Activated naive CD4-positive, alpha-beta T cell treated with anti-CD3 and anti-CD28 coated beads, Interleukin-2, amount 10 ng/mL, durations not matched to agents 7 days and 5 days (primary cell): ENCODE measurements at regions not wholly inside any gene's neighbourhood (a gene's known extent, or its start where the extent isn't known, plus 50 kb on each side); places are given as distances from the start of the nearest gene placed in this dataset.

Experiments
- CTCF ChIA-PET: fragments of 350-600 bp; sonication (Branson Sonifier 250); formaldehyde crosslinking; loops from one replicate; lab custom pipeline; 2021; ENCODE audit warnings: antibody characterized with exemption; lab: Charles Lee
- DNase-seq: peaks from one replicate; pipeline ENCODE4 v3.0.0-alpha.2; 2020
- H3K27ac Mint-ChIP-seq: one replicate; pipeline ENCODE4 v1.8.0; 2021; ENCODE audit warnings: mild to moderate bottlenecking, moderate library complexity, mixed read lengths
- H3K27me3 Mint-ChIP-seq: one replicate; pipeline ENCODE4 v1.8.0; 2021; ENCODE audit warnings: mild to moderate bottlenecking, mixed read lengths
- H3K36me3 Mint-ChIP-seq: one replicate; pipeline ENCODE4 v1.8.0; 2021; ENCODE audit warnings: mixed read lengths
- H3K4me1 Mint-ChIP-seq: one replicate; pipeline ENCODE4 v1.8.0; 2021; ENCODE audit warnings: mixed read lengths
- H3K4me3 Mint-ChIP-seq: one replicate; pipeline ENCODE4 v1.8.0; 2021; ENCODE audit warnings: mild to moderate bottlenecking, moderate library complexity, mixed read lengths
- H3K9me3 Mint-ChIP-seq: one replicate; pipeline ENCODE4 v1.8.0; 2021; ENCODE audit warnings: mixed read lengths

GRCh38 chr1:222240536-222241181 is 307.2 kb downstream of the HHIPL2 start:
- Mint-ChIP-seq H3K36me3 (no peaks in the 10 kb centered on the region), H3K27ac (no peak overlapping the region), H3K27me3 (no peaks in the 10 kb centered on the region), H3K4me3 (no peak overlapping the region), H3K4me1 (no peaks in the 10 kb centered on the region), H3K9me3 (no peaks in the 10 kb centered on the region)
- no peak for DNase-seq
- CTCF ChIA-PET, result no interaction called here

DNA sequence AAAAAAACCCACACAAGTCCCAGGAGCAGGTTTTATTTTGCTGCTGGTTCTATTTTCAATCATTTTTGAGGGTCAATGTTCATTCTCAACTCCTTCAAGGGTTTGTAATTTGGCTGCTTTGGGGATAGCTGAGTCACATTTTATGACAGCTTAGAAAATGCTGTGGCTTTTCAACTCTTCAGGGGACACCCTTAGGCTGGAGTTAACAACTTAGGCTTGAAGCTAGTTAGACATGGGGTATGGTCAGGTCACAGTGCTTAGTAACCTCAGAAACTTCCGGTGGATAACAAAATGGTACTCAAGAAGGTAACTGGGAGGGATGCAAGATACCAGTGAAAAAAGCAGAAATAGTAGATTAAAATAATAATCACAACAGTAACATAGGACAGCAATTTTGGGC is 308.8 kb downstream of the HHIPL2 start:
- H3K36me3 Mint-ChIP-seq, result no peaks in the 10 kb centered on the region
- CTCF ChIA-PET, result interaction anchor here (0.6 kb wide), 1 partner anchor 30 kb away, joined by 3 read pairs; no protein-coding TSS in a partner anchor
- DNase-seq, result no peak
- no peaks in the 10 kb centered on the region for H3K9me3 Mint-ChIP-seq
- no peak overlapping the region for H3K4me3 Mint-ChIP-seq
- no peak overlapping the region for H3K27ac Mint-ChIP-seq
- no peaks in the 10 kb centered on the region for H3K27me3 Mint-ChIP-seq
- H3K4me1 Mint-ChIP-seq, result no peaks in the 10 kb centered on the region

DNA sequence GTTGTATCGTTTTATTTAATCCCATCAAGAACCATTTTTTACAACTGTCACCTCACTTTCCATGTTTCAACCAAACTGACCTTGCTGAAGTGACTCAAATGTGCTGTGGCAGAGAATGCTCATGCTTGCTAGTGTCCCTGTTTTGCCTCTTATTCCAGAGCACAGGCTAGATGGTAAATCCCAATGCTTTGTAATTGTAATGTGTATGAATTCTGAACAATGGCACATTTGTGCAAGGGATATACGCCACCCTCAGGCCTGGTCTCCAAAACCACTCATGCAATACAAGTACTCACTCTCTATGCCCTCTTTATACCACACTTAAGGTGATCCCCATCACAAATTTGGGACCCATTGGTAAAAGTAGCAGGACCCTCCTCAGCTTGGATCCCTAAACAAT is 313.6 kb downstream of the HHIPL2 start:
- no peak overlapping the region for H3K27ac Mint-ChIP-seq
- H3K4me3 Mint-ChIP-seq, result no peak overlapping the region
- H3K4me1 Mint-ChIP-seq, result no peaks in the 10 kb centered on the region
- CTCF ChIA-PET, result no interaction called here
- no peak for DNase-seq
- no peaks in the 10 kb centered on the region for H3K27me3 Mint-ChIP-seq
- no peaks in the 10 kb centered on the region for H3K36me3 Mint-ChIP-seq
- H3K9me3 Mint-ChIP-seq, result no peaks in the 10 kb centered on the region

DNA sequence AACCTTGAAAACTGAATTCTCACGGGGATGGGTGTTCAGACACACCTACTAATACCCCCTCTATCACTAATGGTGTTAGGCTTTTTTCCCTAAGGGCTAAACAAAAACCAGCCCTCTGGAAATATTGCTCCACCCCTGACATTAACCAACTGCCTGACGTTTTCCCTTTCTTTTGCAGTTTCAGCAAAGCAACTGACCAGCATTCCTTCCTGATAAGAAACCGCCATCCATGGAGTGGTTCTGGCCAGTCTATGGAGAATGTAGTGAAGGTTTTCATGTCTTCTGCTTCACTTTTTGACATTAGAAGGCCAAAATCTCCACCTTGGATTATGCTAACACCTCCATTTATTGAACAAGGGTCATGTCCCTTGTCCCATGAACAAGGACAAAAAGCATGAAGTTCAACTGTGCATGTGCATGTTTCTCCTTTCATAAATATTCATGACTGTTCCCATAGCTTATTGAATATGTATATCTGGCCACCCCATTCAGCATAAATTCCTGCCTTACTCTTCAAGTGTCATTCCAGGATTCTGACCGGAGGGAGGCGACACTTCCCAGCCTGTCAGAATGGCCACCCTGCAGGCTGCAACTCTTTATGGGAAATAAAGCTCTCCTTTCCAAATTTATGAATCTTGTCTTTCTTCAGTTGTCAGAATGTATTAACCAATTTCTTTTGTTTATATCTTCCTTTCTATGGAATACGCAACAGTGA is 314.3 kb downstream of the HHIPL2 start:
- H3K27me3 Mint-ChIP-seq, result no peaks in the 10 kb centered on the region
- DNase-seq, result no peak
- CTCF ChIA-PET, result no interaction called here
- H3K9me3 Mint-ChIP-seq, result no peaks in the 10 kb centered on the region
- no peaks in the 10 kb centered on the region for H3K36me3 Mint-ChIP-seq
- H3K4me3 Mint-ChIP-seq, result no peak overlapping the region
- H3K27ac Mint-ChIP-seq, result no peak overlapping the region
- H3K4me1 Mint-ChIP-seq, result no peaks in the 10 kb centered on the region

GRCh38 chr1:222232842-222233241 is 315.1 kb downstream of the HHIPL2 start:
- H3K4me3 Mint-ChIP-seq, result no peak overlapping the region
- no peaks in the 10 kb centered on the region for H3K4me1 Mint-ChIP-seq
- no peaks in the 10 kb centered on the region for H3K9me3 Mint-ChIP-seq
- CTCF ChIA-PET, result no interaction called here
- H3K27me3 Mint-ChIP-seq, result no peaks in the 10 kb centered on the region
- H3K27ac Mint-ChIP-seq, result no peak overlapping the region
- no peaks in the 10 kb centered on the region for H3K36me3 Mint-ChIP-seq
- DNase-seq, result no peak

DNA sequence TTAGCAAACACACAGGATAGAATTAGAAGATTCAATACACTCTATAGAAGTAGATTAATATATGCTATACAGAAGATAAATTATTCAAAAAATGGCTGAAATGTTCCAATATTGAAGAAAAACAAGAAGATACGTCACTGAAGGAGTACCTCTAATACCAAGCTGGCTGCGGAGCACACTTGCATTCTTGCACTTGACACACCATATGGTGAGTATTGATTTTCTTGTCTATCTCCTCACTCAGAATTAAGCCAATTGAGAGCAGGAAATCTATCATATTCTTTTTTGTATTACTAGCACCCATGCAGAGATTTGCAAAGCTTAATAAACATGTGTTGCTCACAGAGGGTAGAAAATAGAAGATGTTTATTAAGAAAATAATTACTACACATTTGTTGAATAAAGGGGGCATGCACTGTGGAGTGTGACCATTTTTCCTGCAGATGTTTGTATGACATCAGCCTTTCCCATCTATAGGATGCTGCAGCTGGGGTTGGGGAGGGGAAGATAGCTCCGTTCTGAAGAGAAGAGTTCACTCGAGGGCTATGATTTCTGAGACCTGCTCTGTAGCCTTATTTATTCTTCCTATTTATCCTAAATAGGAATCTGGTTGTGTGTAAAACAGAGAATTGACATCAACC is 318.1 kb downstream of the HHIPL2 start:
- H3K27ac Mint-ChIP-seq, result no peak overlapping the region
- no peak overlapping the region for H3K4me3 Mint-ChIP-seq
- no peaks in the 10 kb centered on the region for H3K4me1 Mint-ChIP-seq
- DNase-seq, result no peak
- H3K9me3 Mint-ChIP-seq, result no peaks in the 10 kb centered on the region
- no peaks in the 10 kb centered on the region for H3K36me3 Mint-ChIP-seq
- CTCF ChIA-PET, result no interaction called here
- no peaks in the 10 kb centered on the region for H3K27me3 Mint-ChIP-seq

- no peak overlapping the region for H3K27ac Mint-ChIP-seq
- H3K4me1 Mint-ChIP-seq, result no peaks in the 10 kb centered on the region
- peaks cover 3% of the 10 kb centered on the region for H3K9me3 Mint-ChIP-seq
- no peak overlapping the region for H3K4me3 Mint-ChIP-seq
- CTCF ChIA-PET, result no interaction called here
- DNase-seq, result no peak
- H3K27me3 Mint-ChIP-seq, result no peaks in the 10 kb centered on the region
- H3K36me3 Mint-ChIP-seq, result no peaks in the 10 kb centered on the region
These were observed 322.6 kb downstream of the HHIPL2 start for GRCh38 chr1:222225316-222225691.

GRCh38 chr1:222224636-222225315 is 323.1 kb downstream of the HHIPL2 start:
- CTCF ChIA-PET, result no interaction called here
- Mint-ChIP-seq H3K4me3 (no peak overlapping the region), H3K36me3 (no peaks in the 10 kb centered on the region), H3K4me1 (no peaks in the 10 kb centered on the region), H3K9me3 (peaks cover 3% of the 10 kb centered on the region), H3K27me3 (no peaks in the 10 kb centered on the region), H3K27ac (no peak overlapping the region)
- no peak for DNase-seq

GRCh38 chr1:222224156-222224555 is 323.7 kb downstream of the HHIPL2 start:
- Mint-ChIP-seq H3K9me3 (peaks cover 5% of the 10 kb centered on the region), H3K27me3 (no peaks in the 10 kb centered on the region), H3K36me3 (no peaks in the 10 kb centered on the region), H3K4me3 (no peak overlapping the region), H3K27ac (no peak overlapping the region), H3K4me1 (no peaks in the 10 kb centered on the region)
- CTCF ChIA-PET, result no interaction called here
- no peak for DNase-seq

DNA sequence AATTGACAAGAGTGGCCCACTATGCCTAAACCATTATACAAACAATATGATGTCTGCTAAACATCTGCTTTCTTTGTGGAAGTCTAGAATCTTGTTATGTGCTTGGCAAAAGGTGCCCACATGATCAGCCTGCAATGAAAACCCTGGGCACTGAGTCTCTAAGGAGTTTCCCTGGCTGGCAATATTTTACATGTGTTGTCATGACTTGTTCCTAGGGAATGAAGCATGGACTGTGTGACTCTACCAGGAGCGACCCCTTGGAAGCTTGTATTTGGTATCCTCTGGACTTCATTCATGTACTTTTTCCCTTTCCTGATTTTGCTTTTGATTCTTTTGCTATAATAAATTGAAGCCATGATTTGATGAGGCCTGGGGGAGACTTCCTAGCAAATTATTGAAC is 324.9 kb downstream of the HHIPL2 start:
- H3K9me3 Mint-ChIP-seq, result peaks cover 5% of the 10 kb centered on the region
- no peak for DNase-seq
- no peak overlapping the region for H3K4me3 Mint-ChIP-seq
- CTCF ChIA-PET, result no interaction called here
- no peaks in the 10 kb centered on the region for H3K27me3 Mint-ChIP-seq
- no peaks in the 10 kb centered on the region for H3K36me3 Mint-ChIP-seq
- H3K4me1 Mint-ChIP-seq, result no peaks in the 10 kb centered on the region
- no peak overlapping the region for H3K27ac Mint-ChIP-seq

- Mint-ChIP-seq H3K9me3 (peaks cover 4% of the 10 kb centered on the region), H3K36me3 (no peaks in the 10 kb centered on the region), H3K4me1 (no peaks in the 10 kb centered on the region), H3K27ac (no peak overlapping the region), H3K27me3 (no peaks in the 10 kb centered on the region), H3K4me3 (no peak overlapping the region)
- CTCF ChIA-PET, result no interaction called here
- no peak for DNase-seq
These were observed 331.6 kb downstream of the HHIPL2 start for GRCh38 chr1:222216255-222216754.

DNA sequence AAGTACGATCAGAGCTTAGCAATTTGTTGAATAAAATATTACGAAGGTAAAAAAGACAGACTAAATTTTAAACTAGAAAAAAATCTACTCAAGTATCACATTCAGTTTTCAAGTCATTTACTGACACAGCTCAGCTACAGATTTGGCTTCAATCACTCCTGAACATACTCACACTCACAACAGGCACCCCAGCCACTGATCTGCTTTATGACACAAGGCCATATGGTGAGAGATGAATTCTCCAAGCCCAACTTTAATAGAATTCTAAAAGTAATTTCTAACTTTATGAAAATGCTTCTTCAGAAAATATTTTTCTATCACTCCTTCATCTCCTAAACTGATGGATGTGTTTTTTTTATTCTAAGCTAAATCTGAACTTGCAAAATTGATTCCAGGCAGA is 337.1 kb downstream of the HHIPL2 start:
- no peak for DNase-seq
- Mint-ChIP-seq H3K36me3 (no peaks in the 10 kb centered on the region), H3K4me3 (no peak overlapping the region), H3K9me3 (no peaks in the 10 kb centered on the region), H3K27ac (no peak overlapping the region), H3K4me1 (no peaks in the 10 kb centered on the region), H3K27me3 (no peaks in the 10 kb centered on the region)
- CTCF ChIA-PET, result no interaction called here

- Mint-ChIP-seq H3K4me1 (no peaks in the 10 kb centered on the region), H3K4me3 (no peak overlapping the region), H3K27ac (no peak overlapping the region), H3K9me3 (no peaks in the 10 kb centered on the region), H3K36me3 (no peaks in the 10 kb centered on the region), H3K27me3 (no peaks in the 10 kb centered on the region)
- CTCF ChIA-PET, result no interaction called here
- DNase-seq, result no peak
These were observed 343.4 kb downstream of the HHIPL2 start for GRCh38 chr1:222204475-222204874.

DNA sequence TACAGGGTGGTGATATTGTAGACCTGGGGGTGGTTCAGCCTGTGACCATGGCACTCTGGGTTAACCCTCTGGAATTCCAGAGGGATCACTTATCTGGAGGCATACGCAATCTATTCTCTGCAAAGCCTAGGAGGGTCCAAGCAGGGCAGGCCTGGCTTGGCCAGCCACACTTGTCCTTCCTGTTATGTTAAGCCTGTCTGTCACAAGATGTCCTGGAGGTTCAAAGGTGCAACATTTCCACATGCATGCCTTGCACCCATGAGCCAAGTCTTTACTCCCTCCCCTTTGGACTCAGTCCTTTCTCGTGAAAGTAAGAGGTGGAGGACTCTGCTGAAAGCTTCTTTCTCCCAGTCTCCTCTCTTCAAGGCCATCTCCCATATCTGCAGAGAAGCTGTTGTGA is 345.1 kb downstream of the HHIPL2 start:
- Mint-ChIP-seq H3K36me3 (no peaks in the 10 kb centered on the region), H3K9me3 (no peaks in the 10 kb centered on the region), H3K27me3 (no peaks in the 10 kb centered on the region), H3K27ac (no peak overlapping the region), H3K4me1 (no peaks in the 10 kb centered on the region), H3K4me3 (no peak overlapping the region)
- no peak for DNase-seq
- CTCF ChIA-PET, result no interaction called here
